Neural cell (in vitro differentiated cells): ENCODE measurements at regions not wholly inside any gene's neighbourhood (a gene's known extent, or its start where the extent isn't known, plus 50 kb on each side); places are given as distances from the start of the nearest gene placed in this dataset.

ENCODE experiments used
- H2AFZ ChIP-seq: fragments of 200-600, 300-800 bp; sonication (generic), shearing (Covaris generic); 2 replicates; pipeline ENCODE4 v1.6.0; 2014; ENCODE audit warnings: low read depth, mild to moderate bottlenecking, antibody characterized with exemption, low read length, moderate library complexity
- H3F3A ChIP-seq: fragments of 200-600 bp; shearing (Covaris generic); 2 replicates; pipeline ENCODE4 v1.6.1; 2016; ENCODE audit warnings: mild to moderate bottlenecking, moderate library complexity, mixed read lengths, antibody characterized with exemption, low read length; ENCODE audit not compliant: insufficient read depth, poor library complexity, severe bottlenecking
- H3K27ac ChIP-seq: fragments of 200-600, 300-800 bp; sonication (generic), shearing (Covaris generic); 2 replicates; pipeline ENCODE4 v1.5.1; 2014; ENCODE audit warnings: mild to moderate bottlenecking, low read length, moderate library complexity
- H3K27me3 ChIP-seq: fragments of 300-800, 200-600 bp; sonication (generic), shearing (Covaris generic); 2 replicates; pipeline ENCODE4 v1.6.0; 2014; ENCODE audit warnings: mild to moderate bottlenecking, low read depth, low read length, moderate library complexity; ENCODE audit not compliant: insufficient read depth
- H3K36me3 ChIP-seq: fragments of 300-800, 200-600 bp; sonication (generic), shearing (Covaris generic); 2 replicates; pipeline ENCODE4 v1.5.1; 2014; ENCODE audit warnings: mild to moderate bottlenecking, antibody characterized with exemption, low read length, moderate library complexity; ENCODE audit not compliant: insufficient read depth
- H3K4me2 ChIP-seq: fragments of 300-800, 200-600 bp; sonication (generic), shearing (Covaris generic); 2 replicates; pipeline ENCODE4 v1.6.0; 2014; ENCODE audit warnings: mild to moderate bottlenecking, low read length
- H3K4me3 ChIP-seq: fragments of 300-800, 200-600 bp; sonication (generic), shearing (Covaris generic); 2 replicates; pipeline ENCODE4 v1.5.1; 2014; ENCODE audit warnings: mild to moderate bottlenecking, low read length, moderate library complexity
- H3K79me2 ChIP-seq: fragments of 200-600 bp; shearing (Covaris generic); replicated peaks from 2 replicates; pipeline ENCODE4 v1.6.0; 2014; ENCODE audit warnings: mild to moderate bottlenecking, low read length, moderate library complexity; ENCODE audit not compliant: insufficient read depth
- H3K9ac ChIP-seq: fragments of 300-800, 200-600 bp; sonication (generic), shearing (Covaris generic); 2 replicates; pipeline ENCODE4 v1.6.1; 2016; ENCODE audit warnings: mild to moderate bottlenecking, low read length, mixed read lengths
- H3K9me2 ChIP-seq: fragments of 200-600 bp; shearing (Covaris generic); 2 replicates; pipeline ENCODE4 v1.6.1; 2016; ENCODE audit warnings: mild to moderate bottlenecking, low read length, mixed read lengths; ENCODE audit not compliant: insufficient read depth
- H3K9me3 ChIP-seq: fragments of 200-600, 300-800 bp; sonication (generic), shearing (Covaris generic); 2 replicates; pipeline ENCODE4 v1.6.1; 2016; ENCODE audit warnings: mild to moderate bottlenecking, mixed run types, low read length, moderate library complexity, mixed read lengths
- H4K20me1 ChIP-seq: fragments of 200-600 bp; shearing (Covaris generic); 2 replicates; pipeline ENCODE4 v1.6.1; 2016; ENCODE audit warnings: mild to moderate bottlenecking, mixed run types; ENCODE audit not compliant: insufficient read depth
- EP300 ChIP-seq: fragments of 450-650 bp; conservative IDR thresholded peaks from 2 replicates; pipeline ENCODE4 v1.6.1; 2014; ENCODE audit warnings: antibody characterized with exemption, mild to moderate bottlenecking, moderate library complexity; ENCODE audit not compliant: poor library complexity, severe bottlenecking
- EZH2 ChIP-seq: fragments of 200-600, 300-800 bp; shearing (Covaris generic), sonication (generic); IDR thresholded peaks from 2 replicates; pipeline ENCODE4 v1.6.1; 2014; ENCODE audit warnings: antibody characterized with exemption, low read length, borderline replicate concordance, mild to moderate bottlenecking; ENCODE audit not compliant: insufficient read depth, poor library complexity, severe bottlenecking
- MXI1 ChIP-seq: fragments of 450-650 bp; conservative IDR thresholded peaks from 2 replicates; pipeline ENCODE4 v1.6.1; 2014; ENCODE audit warnings: antibody characterized with exemption, mild to moderate bottlenecking; ENCODE audit not compliant: poor library complexity, severe bottlenecking
- POLR2AphosphoS5 ChIP-seq: IDR thresholded peaks from 2 replicates; pipeline ENCODE4 v1.6.1; 2012
- RAD21 ChIP-seq: fragments of 450-650 bp; conservative IDR thresholded peaks from 2 replicates; pipeline ENCODE4 v1.6.1; 2014; ENCODE audit warnings: antibody characterized with exemption, mild to moderate bottlenecking, moderate library complexity
- SMC3 ChIP-seq: fragments of 450-650 bp; conservative IDR thresholded peaks from 2 replicates; pipeline ENCODE4 v1.6.1; 2014; ENCODE audit warnings: antibody characterized with exemption, mild to moderate bottlenecking, moderate library complexity; ENCODE audit not compliant: poor library complexity
- TAF1 ChIP-seq: IDR thresholded peaks from 2 replicates; pipeline ENCODE4 v1.6.1; 2012; ENCODE audit warnings: low read depth
- TF ChIP-seq, protein P1 (sequence below): fragments of 450-650 bp; IDR thresholded peaks from 2 replicates; pipeline ENCODE4 v1.5.1; 2014; ENCODE audit warnings: antibody characterized with exemption, mild to moderate bottlenecking, moderate library complexity; ENCODE audit not compliant: poor library complexity, severe bottlenecking
- TF ChIP-seq, protein P2 (sequence below): IDR thresholded peaks from 2 replicates; pipeline ENCODE4 v1.6.1; 2012; ENCODE audit warnings: borderline replicate concordance

DNA sequence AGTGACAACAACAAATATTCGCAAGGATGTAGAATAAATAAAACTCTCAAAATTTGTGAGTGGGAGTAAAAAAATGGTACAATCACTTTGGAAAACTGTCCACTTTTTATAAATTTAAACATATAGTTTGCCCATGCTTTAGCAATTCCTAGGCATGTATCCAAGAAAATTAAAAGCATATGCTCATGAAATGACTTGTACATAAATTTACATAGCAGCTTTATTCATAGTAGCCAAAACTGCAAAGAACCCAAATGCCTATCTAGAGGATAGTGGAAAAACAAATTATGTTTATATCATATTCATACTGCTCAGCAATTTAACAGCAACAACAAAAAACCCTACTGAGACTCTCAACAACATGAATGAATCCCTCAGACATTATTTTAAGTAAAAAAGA lies 363.6 kb upstream of the CCDC54 start:
- H2AFZ ChIP-seq: no peak overlapping the region
- no peaks in the 10 kb centered on the region for H3K36me3 ChIP-seq
- no peak overlapping the region for H3K4me2 ChIP-seq
- no peak overlapping the region for H3K9ac ChIP-seq
- no peaks in the 10 kb centered on the region for H3K27me3 ChIP-seq
- no peaks in the 10 kb centered on the region for H3K79me2 ChIP-seq
- H3K9me3 ChIP-seq: peaks cover 6% of the 10 kb centered on the region
- no peak overlapping the region for H3K27ac ChIP-seq
- H3K4me3 ChIP-seq: no peak overlapping the region
- no peaks in the 10 kb centered on the region for H4K20me1 ChIP-seq
- TF ChIP-seq, protein P1, sequence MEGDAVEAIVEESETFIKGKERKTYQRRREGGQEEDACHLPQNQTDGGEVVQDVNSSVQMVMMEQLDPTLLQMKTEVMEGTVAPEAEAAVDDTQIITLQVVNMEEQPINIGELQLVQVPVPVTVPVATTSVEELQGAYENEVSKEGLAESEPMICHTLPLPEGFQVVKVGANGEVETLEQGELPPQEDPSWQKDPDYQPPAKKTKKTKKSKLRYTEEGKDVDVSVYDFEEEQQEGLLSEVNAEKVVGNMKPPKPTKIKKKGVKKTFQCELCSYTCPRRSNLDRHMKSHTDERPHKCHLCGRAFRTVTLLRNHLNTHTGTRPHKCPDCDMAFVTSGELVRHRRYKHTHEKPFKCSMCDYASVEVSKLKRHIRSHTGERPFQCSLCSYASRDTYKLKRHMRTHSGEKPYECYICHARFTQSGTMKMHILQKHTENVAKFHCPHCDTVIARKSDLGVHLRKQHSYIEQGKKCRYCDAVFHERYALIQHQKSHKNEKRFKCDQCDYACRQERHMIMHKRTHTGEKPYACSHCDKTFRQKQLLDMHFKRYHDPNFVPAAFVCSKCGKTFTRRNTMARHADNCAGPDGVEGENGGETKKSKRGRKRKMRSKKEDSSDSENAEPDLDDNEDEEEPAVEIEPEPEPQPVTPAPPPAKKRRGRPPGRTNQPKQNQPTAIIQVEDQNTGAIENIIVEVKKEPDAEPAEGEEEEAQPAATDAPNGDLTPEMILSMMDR: no peak
- TF ChIP-seq RAD21 (no peak), POLR2AphosphoS5 (no peak), SMC3 (no peak), EZH2 (no peak), EP300 (no peak), TAF1 (no peak), MXI1 (no peak)
- TF ChIP-seq, protein P2, sequence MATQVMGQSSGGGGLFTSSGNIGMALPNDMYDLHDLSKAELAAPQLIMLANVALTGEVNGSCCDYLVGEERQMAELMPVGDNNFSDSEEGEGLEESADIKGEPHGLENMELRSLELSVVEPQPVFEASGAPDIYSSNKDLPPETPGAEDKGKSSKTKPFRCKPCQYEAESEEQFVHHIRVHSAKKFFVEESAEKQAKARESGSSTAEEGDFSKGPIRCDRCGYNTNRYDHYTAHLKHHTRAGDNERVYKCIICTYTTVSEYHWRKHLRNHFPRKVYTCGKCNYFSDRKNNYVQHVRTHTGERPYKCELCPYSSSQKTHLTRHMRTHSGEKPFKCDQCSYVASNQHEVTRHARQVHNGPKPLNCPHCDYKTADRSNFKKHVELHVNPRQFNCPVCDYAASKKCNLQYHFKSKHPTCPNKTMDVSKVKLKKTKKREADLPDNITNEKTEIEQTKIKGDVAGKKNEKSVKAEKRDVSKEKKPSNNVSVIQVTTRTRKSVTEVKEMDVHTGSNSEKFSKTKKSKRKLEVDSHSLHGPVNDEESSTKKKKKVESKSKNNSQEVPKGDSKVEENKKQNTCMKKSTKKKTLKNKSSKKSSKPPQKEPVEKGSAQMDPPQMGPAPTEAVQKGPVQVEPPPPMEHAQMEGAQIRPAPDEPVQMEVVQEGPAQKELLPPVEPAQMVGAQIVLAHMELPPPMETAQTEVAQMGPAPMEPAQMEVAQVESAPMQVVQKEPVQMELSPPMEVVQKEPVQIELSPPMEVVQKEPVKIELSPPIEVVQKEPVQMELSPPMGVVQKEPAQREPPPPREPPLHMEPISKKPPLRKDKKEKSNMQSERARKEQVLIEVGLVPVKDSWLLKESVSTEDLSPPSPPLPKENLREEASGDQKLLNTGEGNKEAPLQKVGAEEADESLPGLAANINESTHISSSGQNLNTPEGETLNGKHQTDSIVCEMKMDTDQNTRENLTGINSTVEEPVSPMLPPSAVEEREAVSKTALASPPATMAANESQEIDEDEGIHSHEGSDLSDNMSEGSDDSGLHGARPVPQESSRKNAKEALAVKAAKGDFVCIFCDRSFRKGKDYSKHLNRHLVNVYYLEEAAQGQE: no peak
- no peaks in the 10 kb centered on the region for H3K9me2 ChIP-seq
- H3F3A ChIP-seq: no peaks in the 10 kb centered on the region

DNA sequence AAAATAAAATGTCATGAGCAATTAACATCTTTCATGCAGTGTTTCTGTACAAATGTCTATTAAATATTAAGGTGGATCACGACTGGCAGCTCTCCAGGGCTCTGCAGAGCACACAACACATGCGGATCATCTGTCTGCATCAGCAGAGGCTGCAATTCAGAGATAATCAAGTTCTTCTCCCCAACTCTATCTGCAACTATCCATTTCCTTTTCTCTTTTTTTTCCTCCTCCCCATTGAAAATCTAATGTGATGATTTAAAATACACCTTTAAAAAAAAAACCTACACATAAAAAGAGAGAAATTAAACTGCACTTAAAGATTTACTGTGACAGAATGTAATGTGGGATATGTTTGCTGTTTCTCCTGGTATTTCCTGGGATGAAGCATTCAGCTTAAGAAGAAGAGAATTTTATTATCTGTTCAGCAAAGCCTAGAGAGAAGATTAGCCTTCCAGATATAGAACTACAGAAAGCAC lies 352.6 kb upstream of the CCDC54 start:
- Histone ChIP-seq H3K27ac (no peak overlapping the region), H3K27me3 (no peaks in the 10 kb centered on the region), H3F3A (no peaks in the 10 kb centered on the region), H3K4me2 (no peak overlapping the region), H3K9me2 (no peaks in the 10 kb centered on the region), H2AFZ (no peak overlapping the region), H3K9me3 (no peaks in the 10 kb centered on the region), H3K79me2 (no peaks in the 10 kb centered on the region), H3K9ac (no peak overlapping the region), H3K36me3 (no peaks in the 10 kb centered on the region), H4K20me1 (no peaks in the 10 kb centered on the region), H3K4me3 (no peak overlapping the region)
- TF ChIP-seq TAF1 (no peak), RAD21 (no peak), EP300 (no peak), MXI1 (no peak), POLR2AphosphoS5 (no peak), EZH2 (no peak), SMC3 (no peak)
- TF ChIP-seq, protein P2: no peak
- TF ChIP-seq, protein P1: no peak
